ENCODE measurements at regions not wholly inside any gene's neighbourhood (a gene's known extent, or its start where the extent isn't known, plus 50 kb on each side); places are given as distances from the start of the nearest gene placed in this dataset.

- H3K4me2 ChIP-seq (ENCODE audit: low read length) = no peak overlapping the region
- H3F3A ChIP-seq (ENCODE audit: control insufficient read depth, insufficient read depth) = no peaks in the 10 kb centered on the region
- H3K9me3 ChIP-seq (ENCODE audit: control insufficient read depth, insufficient read depth, low read length) = no peaks in the 10 kb centered on the region
- H4K20me1 ChIP-seq (ENCODE audit: control insufficient read depth, insufficient read depth, low read depth, low read length) = no peaks in the 10 kb centered on the region
- H3K4me1 ChIP-seq (ENCODE audit: control insufficient read depth, low read length) = no peaks in the 10 kb centered on the region
- no peaks in the 10 kb centered on the region for H3K27me3 ChIP-seq (ENCODE audit: control insufficient read depth, low read length)
- H3K9me2 ChIP-seq (replicated peaks; ENCODE audit: control insufficient read depth, low read length) = no peaks in the 10 kb centered on the region
- H3K27ac ChIP-seq (ENCODE audit: low read depth, low read length) = no peak overlapping the region
- no peak overlapping the region for H3K4me3 ChIP-seq (ENCODE audit: low read length)
- no peaks in the 10 kb centered on the region for H3K36me3 ChIP-seq (ENCODE audit: control insufficient read depth, low read length)
- TF ChIP-seq CTCF (IDR thresholded peaks at IDR 0.05; ENCODE audit: low read depth, low read length, poor library complexity, severe bottlenecking) = no peak
- TF ChIP-seq EZH2phosphoT487 (IDR thresholded peaks at IDR 0.05; ENCODE audit: borderline replicate concordance, low read length) = no peak
- no peaks in the 10 kb centered on the region for H3K79me2 ChIP-seq (ENCODE audit: control insufficient read depth, low read length)
Measured at GRCh38 chr12:98232753-98233390, 282.5 kb upstream of the TMPO start.

- TF ChIP-seq CTCF (IDR thresholded peaks at IDR 0.05; ENCODE audit: low read depth, low read length, poor library complexity, severe bottlenecking) (no peak), EZH2phosphoT487 (IDR thresholded peaks at IDR 0.05; ENCODE audit: borderline replicate concordance, low read length) (no peak)
- Histone ChIP-seq H3K36me3 (ENCODE audit: control insufficient read depth, low read length) (no peaks in the 10 kb centered on the region), H3K27ac (ENCODE audit: low read depth, low read length) (no peak overlapping the region)
Measured at GRCh38 chr12:98235301-98235700, 280.1 kb upstream of the TMPO start.

GRCh38 chr12:98238515-98239130 lies 276.8 kb upstream of the TMPO start:
- Histone ChIP-seq H4K20me1 (ENCODE audit: control insufficient read depth, insufficient read depth, low read depth, low read length) (no peaks in the 10 kb centered on the region), H3K4me3 (ENCODE audit: low read length) (no peak overlapping the region), H3K9me3 (ENCODE audit: control insufficient read depth, insufficient read depth, low read length) (no peaks in the 10 kb centered on the region), H3K4me2 (ENCODE audit: low read length) (no peak overlapping the region), H3K36me3 (ENCODE audit: control insufficient read depth, low read length) (no peaks in the 10 kb centered on the region), H3K27ac (ENCODE audit: low read depth, low read length) (no peak overlapping the region), H3K79me2 (ENCODE audit: control insufficient read depth, low read length) (no peaks in the 10 kb centered on the region), H3K27me3 (ENCODE audit: control insufficient read depth, low read length) (no peaks in the 10 kb centered on the region), H3F3A (ENCODE audit: control insufficient read depth, insufficient read depth) (no peaks in the 10 kb centered on the region), H3K4me1 (ENCODE audit: control insufficient read depth, low read length) (no peaks in the 10 kb centered on the region), H3K9me2 (replicated peaks; ENCODE audit: control insufficient read depth, low read length) (no peaks in the 10 kb centered on the region)
- TF ChIP-seq EZH2phosphoT487 (IDR thresholded peaks at IDR 0.05; ENCODE audit: borderline replicate concordance, low read length) (no peak), CTCF (IDR thresholded peaks at IDR 0.05; ENCODE audit: low read depth, low read length, poor library complexity, severe bottlenecking) (no peak)

More at GRCh38 chr12:98235301-98235700, 280.1 kb upstream of the TMPO start:
- no peaks in the 10 kb centered on the region for H3K4me1 ChIP-seq (ENCODE audit: control insufficient read depth, low read length)
- no peak overlapping the region for H3K4me3 ChIP-seq (ENCODE audit: low read length)
- H4K20me1 ChIP-seq (ENCODE audit: control insufficient read depth, insufficient read depth, low read depth, low read length) = no peaks in the 10 kb centered on the region
- no peaks in the 10 kb centered on the region for H3K27me3 ChIP-seq (ENCODE audit: control insufficient read depth, low read length)
- no peaks in the 10 kb centered on the region for H3K79me2 ChIP-seq (ENCODE audit: control insufficient read depth, low read length)
- H3K4me2 ChIP-seq (ENCODE audit: low read length) = no peak overlapping the region
- no peaks in the 10 kb centered on the region for H3K9me3 ChIP-seq (ENCODE audit: control insufficient read depth, insufficient read depth, low read length)
- H3K9me2 ChIP-seq (replicated peaks; ENCODE audit: control insufficient read depth, low read length) = no peaks in the 10 kb centered on the region
- no peaks in the 10 kb centered on the region for H3F3A ChIP-seq (ENCODE audit: control insufficient read depth, insufficient read depth)

All from DOHH2 (cell line).